Prostate gland (tissue), 2 donors: ENCODE measurements at regions not wholly inside any gene's neighbourhood (a gene's known extent, or its start where the extent isn't known, plus 50 kb on each side); places are given as distances from the start of the nearest gene placed in this dataset.

ENCODE experiments used
- DNase-seq: peaks from one replicate; pipeline ENCODE4 v3.0.0-alpha.2; 2019; ENCODE audit warnings: low spot score
- H3K27ac ChIP-seq, 2 donors: fragments of 200-600 bp; sonication (generic); 2 replicates each; pipeline ENCODE4 v1.5.1; 2017 to 2019
- H3K27me3 ChIP-seq: fragments of 200-600 bp; sonication (generic); replicated peaks from 2 replicates; pipeline ENCODE4 v1.5.1; 2019; ENCODE audit not compliant: insufficient read depth
- H3K36me3 ChIP-seq, 2 donors: fragments of 200-600 bp; sonication (generic); 1 replicate in 1 of 2; 2 replicates in 1 of 2; pipeline versions ENCODE4 v1.5.1 to v1.8.1; 2017 to 2019
- H3K4me1 ChIP-seq: fragments of 200-600 bp; sonication (generic); replicated peaks from 2 replicates; pipeline ENCODE4 v1.5.1; 2019
- H3K4me3 ChIP-seq, 2 donors: fragments of 200-600 bp; sonication (generic); 2 replicates each; pipeline ENCODE4 v1.5.1; 2017 to 2019
- H3K9me3 ChIP-seq: fragments of 200-600 bp; sonication (generic); 2 replicates; pipeline ENCODE4 v1.5.1; 2017
- CTCF ChIP-seq, 4 experiments: fragments of 200-600 bp in 2 of 4; fragments of 450-650 bp in 2 of 4; sonication (generic) in 2 of 4; IDR thresholded peaks; 1 replicate in 3 of 4; 2 replicates in 1 of 4; pipeline ENCODE4 v1.5.1; 2016 to 2019; ENCODE audit warnings: antibody characterized with exemption in 4 of 4, mild to moderate bottlenecking in 2 of 4, moderate library complexity in 2 of 4
- POLR2A ChIP-seq: fragments of 450-650 bp; IDR thresholded peaks from one replicate; pipeline ENCODE4 v1.6.1; 2016; ENCODE audit warnings: antibody characterized with exemption, mild to moderate bottlenecking
- POLR2AphosphoS5 ChIP-seq: sonication (generic); formaldehyde crosslinking; IDR thresholded peaks from one replicate; pipeline ENCODE4 v1.6.1; 2017; ENCODE audit warnings: antibody characterized with exemption
- WGBS: methylation state at CpG from one replicate; pipeline ENCODE4 v1.1.5; 2018; 5-methylcytosine and 5-hydroxymethylcytosine counted together
- intact Hi-C: fragments of 100-400 bp; cut with DNase I; formaldehyde crosslinking; loops from one replicate; pipeline ENCODE4 v1.14.2; 2022

GRCh38 chr7:25930492-25931048, 221.4 kb upstream of the NFE2L3 start:
- H3K27ac ChIP-seq = no peak overlapping the region
- H3K36me3 ChIP-seq = no peaks in the 10 kb centered on the region
- TF ChIP-seq CTCF (IDR thresholded peaks at IDR 0.05) (no peak), POLR2AphosphoS5 (no peak), POLR2A (no peak)
- H3K4me1 ChIP-seq = no peaks in the 10 kb centered on the region
- no peak overlapping the region for H3K4me3 ChIP-seq
- DNase-seq = no peak
- 94% methylated on average over 5 of the region's 5 CpGs for WGBS
- no peaks in the 10 kb centered on the region for H3K27me3 ChIP-seq
- H3K9me3 ChIP-seq = no peaks in the 10 kb centered on the region
- intact Hi-C loops = no loop called here

- H3K27me3 ChIP-seq = no peaks in the 10 kb centered on the region
- H3K4me3 ChIP-seq = no peak overlapping the region
- intact Hi-C loops = no loop called here
- no peaks in the 10 kb centered on the region for H3K9me3 ChIP-seq
- no peak overlapping the region for H3K27ac ChIP-seq
- no peak for DNase-seq
- TF ChIP-seq POLR2A = no peak
- no peak for TF ChIP-seq POLR2AphosphoS5
- no peak for TF ChIP-seq CTCF (IDR thresholded peaks at IDR 0.05)
- 43% methylated on average over 1 of the region's 1 CpG for WGBS
- H3K36me3 ChIP-seq = no peaks in the 10 kb centered on the region
- H3K4me1 ChIP-seq = no peaks in the 10 kb centered on the region
Measured at GRCh38 chr7:25931156-25931555, 220.8 kb upstream of the NFE2L3 start.

GRCh38 chr7:25933921-25934320, 218.1 kb upstream of the NFE2L3 start:
- intact Hi-C loops = no loop called here

GRCh38 chr7:25940086-25940906, 211.7 kb upstream of the NFE2L3 start:
- 30% methylated on average over 8 of the region's 8 CpGs for WGBS
- no peak for TF ChIP-seq POLR2A
- TF ChIP-seq CTCF (IDR thresholded peaks at IDR 0.05) = no peak
- TF ChIP-seq POLR2AphosphoS5 = peak; percentile 9
- Histone ChIP-seq H3K27me3 (no peaks in the 10 kb centered on the region), H3K4me1 (no peaks in the 10 kb centered on the region), H3K27ac (peak overlapping the region; percentile 73 to 85), H3K4me3 (peak overlapping the region; percentile 2 to 15), H3K36me3 (no peaks in the 10 kb centered on the region), H3K9me3 (no peaks in the 10 kb centered on the region)
- DNase-seq = no peak
- intact Hi-C loops = no loop called here

More at GRCh38 chr7:25933921-25934320, 218.1 kb upstream of the NFE2L3 start:
- H3K27ac ChIP-seq = no peak overlapping the region
- no peaks in the 10 kb centered on the region for H3K36me3 ChIP-seq
- no peaks in the 10 kb centered on the region for H3K9me3 ChIP-seq
- no peak for DNase-seq
- no peaks in the 10 kb centered on the region for H3K4me1 ChIP-seq
- TF ChIP-seq POLR2AphosphoS5 (no peak), CTCF (IDR thresholded peaks at IDR 0.05) (no peak), POLR2A (no peak)
- H3K4me3 ChIP-seq = no peak overlapping the region
- no peaks in the 10 kb centered on the region for H3K27me3 ChIP-seq
- WGBS = 100% methylated on average over 1 of the region's 1 CpG
